AG04450 (cell line): ENCODE measurements at regions not wholly inside any gene's neighbourhood (a gene's known extent, or its start where the extent isn't known, plus 50 kb on each side); places are given as distances from the start of the nearest gene placed in this dataset.

Experiments used
- CTCF ChIA-PET: fragments of 300-600, 350-600 bp; formaldehyde crosslinking; extraction: SDS; loops from one replicate; lab custom pipeline; 2022; ENCODE audit warnings: antibody characterized with exemption, inconsistent platforms; lab: Charles Lee
- POLR2A ChIA-PET: fragments of 350-600 bp; formaldehyde crosslinking; extraction: SDS; loops from one replicate; lab custom pipeline; 2021; ENCODE audit warnings: antibody characterized with exemption, inconsistent platforms; lab: Yijun Ruan, JAX
- DNase-seq: peaks from one replicate; pipeline ENCODE4 v3.0.0-alpha.2; 2011; ENCODE audit warnings: low read depth, low spot score
- H3K27ac ChIP-seq: one replicate; pipeline ENCODE4 v1.5.1; 2012; ENCODE audit warnings: low read depth, low read length, control low read depth
- H3K27me3 ChIP-seq: one replicate; pipeline ENCODE4 v1.6.0; 2012; ENCODE audit warnings: low read length; ENCODE audit not compliant: control insufficient read depth, insufficient read depth
- H3K4me3 ChIP-seq: 2 replicates; pipeline ENCODE4 v1.5.1; 2011; ENCODE audit warnings: mild to moderate bottlenecking, low read depth, low read length, control low read depth
- H3K9me3 ChIP-seq: 2 replicates; pipeline ENCODE4 v1.5.1; 2012; ENCODE audit warnings: low read length; ENCODE audit not compliant: control insufficient read depth, insufficient read depth
- CTCF ChIP-seq: IDR thresholded peaks from 2 replicates; pipeline ENCODE4 v1.5.1; 2011; ENCODE audit warnings: low read depth, low read length, control low read depth, inconsistent platforms

GRCh38 chr5:125152461-125153189, 406.2 kb upstream of the ZNF608 start:
- CTCF ChIA-PET = no interaction called here

GRCh38 chr5:125153231-125153630, 406.8 kb upstream of the ZNF608 start:
- Histone ChIP-seq H3K27me3 (no peaks in the 10 kb centered on the region), H3K9me3 (no peaks in the 10 kb centered on the region), H3K27ac (no peak overlapping the region), H3K4me3 (no peak overlapping the region)
- no peak for TF ChIP-seq CTCF
- no peak for DNase-seq
- CTCF ChIA-PET = no interaction called here
- POLR2A ChIA-PET = no interaction called here

More at GRCh38 chr5:125152461-125153189, 406.2 kb upstream of the ZNF608 start:
- Histone ChIP-seq H3K4me3 (no peak overlapping the region), H3K27me3 (no peaks in the 10 kb centered on the region), H3K27ac (no peak overlapping the region), H3K9me3 (no peaks in the 10 kb centered on the region)
- no peak for DNase-seq
- POLR2A ChIA-PET = no interaction called here
- TF ChIP-seq CTCF = no peak

GRCh38 chr5:125154301-125155110, 408.1 kb upstream of the ZNF608 start:
- CTCF ChIA-PET = no interaction called here
- POLR2A ChIA-PET = no interaction called here
- TF ChIP-seq CTCF = no peak
- no peak for DNase-seq
- Histone ChIP-seq H3K27me3 (no peaks in the 10 kb centered on the region), H3K4me3 (no peak overlapping the region), H3K27ac (no peak overlapping the region), H3K9me3 (no peaks in the 10 kb centered on the region)

GRCh38 chr5:125160787-125161502, 414.5 kb upstream of the ZNF608 start:
- CTCF ChIA-PET = no interaction called here

More at GRCh38 chr5:125160787-125161502, 414.5 kb upstream of the ZNF608 start:
- TF ChIP-seq CTCF = no peak
- Histone ChIP-seq H3K27ac (no peak overlapping the region), H3K4me3 (no peak overlapping the region), H3K27me3 (no peaks in the 10 kb centered on the region), H3K9me3 (no peaks in the 10 kb centered on the region)
- DNase-seq = no peak
- POLR2A ChIA-PET = interaction anchor here (0.7 kb wide), 1 partner anchor 9 kb away, joined by 4 read pairs; no protein-coding TSS in a partner anchor
